ENCODE measurements at regions not wholly inside any gene's neighbourhood (a gene's known extent, or its start where the extent isn't known, plus 50 kb on each side); places are given as distances from the start of the nearest gene placed in this dataset.

DNA sequence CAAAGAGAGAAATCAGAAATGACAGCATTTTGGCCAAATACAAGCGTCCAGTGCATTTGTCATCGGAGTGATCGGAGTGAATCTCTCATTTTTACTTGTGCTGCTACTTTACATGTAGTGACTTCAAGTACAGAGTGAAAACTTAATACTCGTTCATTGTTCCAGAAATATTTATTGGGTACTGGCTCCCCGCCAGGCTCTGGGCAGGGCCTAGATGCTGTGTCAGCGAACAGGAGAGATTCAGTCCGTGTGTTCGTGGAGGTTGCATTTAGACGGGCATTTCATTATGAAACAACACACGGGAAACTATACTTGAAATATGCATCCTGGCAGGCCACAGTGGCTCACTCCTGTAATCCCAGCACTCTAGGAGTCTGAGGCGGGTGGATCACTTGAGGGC lies 727.2 kb upstream of the RBFOX1 start:
- no peak for FAIRE-seq
- no peak for DNase-seq (ENCODE audit: low spot score)

- DNase-seq (ENCODE audit: low spot score), result no peak
- no peak for FAIRE-seq
These were observed 728.8 kb upstream of the RBFOX1 start for GRCh38 chr16:6603780-6604325.

GRCh38 chr16:6602405-6602804 lies 730.2 kb upstream of the RBFOX1 start:
- DNase-seq (ENCODE audit: low spot score) (no peak), FAIRE-seq (no peak)

- FAIRE-seq, result no peak
- no peak for DNase-seq (ENCODE audit: low spot score)
These were observed 732.5 kb upstream of the RBFOX1 start for GRCh38 chr16:6600167-6600566.

GRCh38 chr16:6593799-6594198 lies 738.8 kb upstream of the RBFOX1 start:
- DNase-seq (ENCODE audit: low spot score), result no peak
- no peak for FAIRE-seq

GRCh38 chr16:6576606-6577005 lies 756.0 kb upstream of the RBFOX1 start:
- DNase-seq (ENCODE audit: low spot score) (no peak), FAIRE-seq (no peak)

DNA sequence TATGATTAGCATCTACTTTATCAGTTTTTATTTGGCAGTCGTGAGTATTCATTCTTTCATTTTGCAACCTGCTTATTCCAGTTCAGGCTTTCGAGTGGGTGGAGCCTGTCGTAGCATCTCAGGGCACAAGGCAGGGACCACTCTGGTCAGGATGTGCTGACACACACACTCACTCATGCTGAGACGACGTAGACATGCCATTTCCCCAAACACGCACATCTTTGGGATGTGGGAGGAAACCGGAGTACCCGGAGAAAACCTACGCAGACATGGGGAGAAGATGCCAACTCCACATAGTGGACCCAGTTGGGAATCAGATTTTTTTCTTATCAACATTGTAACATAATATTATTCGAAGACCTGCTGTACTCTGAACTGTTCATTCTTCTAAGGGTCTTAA lies 756.5 kb upstream of the RBFOX1 start:
- DNase-seq (ENCODE audit: low spot score) (no peak), FAIRE-seq (peak; percentile 30)

- FAIRE-seq, result peak; percentile 9
These were observed 758.5 kb upstream of the RBFOX1 start for GRCh38 chr16:6574146-6574545.

GRCh38 chr16:6573577-6573976 lies 759.1 kb upstream of the RBFOX1 start:
- peak; percentile 65 for DNase-seq (ENCODE audit: low spot score)

More at GRCh38 chr16:6574146-6574545, 758.5 kb upstream of the RBFOX1 start:
- no peak for DNase-seq (ENCODE audit: low spot score)

DNA sequence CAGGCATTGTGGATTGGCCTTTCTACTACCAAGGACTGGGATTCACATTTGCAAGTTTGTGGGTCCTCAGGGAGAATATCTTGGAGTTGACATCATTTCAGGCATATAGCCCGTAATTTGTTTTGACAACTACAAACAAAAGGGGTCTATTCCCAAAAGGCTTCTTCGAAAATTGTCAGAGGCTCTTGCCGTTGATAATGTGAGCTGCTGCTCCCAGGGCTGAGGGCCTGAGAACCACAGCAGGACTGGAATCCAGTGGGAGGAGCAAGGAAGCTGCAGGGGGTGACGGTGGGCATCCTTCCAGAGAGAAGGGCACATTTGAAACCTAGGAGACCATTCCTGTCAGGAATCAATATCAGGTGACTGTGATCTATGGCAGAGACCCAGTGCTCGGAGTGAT lies 761.6 kb upstream of the RBFOX1 start:
- FAIRE-seq (no peak), DNase-seq (ENCODE audit: low spot score) (no peak)

More at GRCh38 chr16:6573577-6573976, 759.1 kb upstream of the RBFOX1 start:
- FAIRE-seq, result peak; percentile 87

DNA sequence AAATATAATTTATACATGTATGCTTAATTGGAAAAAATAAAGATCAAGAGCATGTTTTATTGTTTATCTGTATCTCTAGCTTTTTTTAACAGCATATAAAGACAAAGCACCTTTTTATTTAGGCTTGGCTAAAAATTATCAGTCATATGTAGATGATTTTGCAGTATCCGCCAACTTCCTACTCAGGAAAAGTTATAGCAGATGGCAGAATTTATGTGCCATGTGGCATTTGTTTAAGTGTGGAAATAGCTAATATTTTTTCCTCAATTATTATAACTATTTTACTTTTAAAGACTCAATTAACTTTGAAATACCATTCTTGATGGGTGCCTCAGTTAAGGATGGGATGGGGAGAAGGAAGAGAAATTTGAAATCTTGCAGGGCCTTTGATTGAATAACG lies 762.1 kb upstream of the RBFOX1 start:
- DNase-seq (ENCODE audit: low spot score) (no peak), FAIRE-seq (no peak)

DNA sequence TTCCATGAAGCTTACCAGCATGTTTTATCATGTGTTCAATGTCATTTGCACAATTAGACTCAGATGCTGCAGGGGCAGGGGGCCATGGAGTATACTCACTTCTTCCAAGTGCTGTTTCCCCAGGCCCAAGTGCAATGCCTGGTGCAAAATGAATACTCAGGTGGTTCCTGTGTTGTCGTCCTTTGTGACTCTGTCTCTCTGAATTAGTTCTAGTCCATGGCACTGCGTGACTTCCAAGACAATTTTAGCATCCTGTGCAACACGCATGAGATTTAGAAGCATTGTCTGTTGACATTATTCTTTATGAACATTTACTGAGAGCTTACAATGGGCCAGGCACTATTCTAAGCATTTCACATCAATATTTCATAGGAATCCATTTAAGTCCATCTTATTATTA lies 769.7 kb upstream of the RBFOX1 start:
- DNase-seq (ENCODE audit: low spot score), result no peak
- FAIRE-seq, result no peak

GRCh38 chr16:6560306-6561100 lies 772.1 kb upstream of the RBFOX1 start:
- DNase-seq (ENCODE audit: low spot score), result no peak
- FAIRE-seq, result no peak

DNA sequence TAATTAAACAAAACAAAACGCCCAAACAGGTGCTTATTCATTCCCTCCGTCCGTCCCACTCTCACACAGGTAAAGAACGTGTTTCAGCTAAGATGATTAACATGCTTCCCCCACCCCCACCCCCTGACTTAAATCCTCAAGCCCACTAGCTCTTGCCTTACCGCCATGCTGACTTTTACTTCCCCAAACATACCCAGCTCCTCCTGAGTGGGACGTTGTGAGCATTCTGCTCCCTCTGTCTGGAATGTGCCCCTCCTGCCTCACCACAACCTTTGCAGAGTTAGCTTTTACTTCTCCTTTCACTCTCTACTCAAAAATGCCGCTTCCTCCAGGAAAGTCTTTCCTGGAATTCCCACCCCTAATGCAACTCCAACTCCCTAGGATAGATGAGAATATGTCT lies 774.0 kb upstream of the RBFOX1 start:
- no peak for DNase-seq (ENCODE audit: low spot score)
- FAIRE-seq, result peak; percentile 35

GRCh38 chr16:6558126-6558525 lies 774.5 kb upstream of the RBFOX1 start:
- DNase-seq (ENCODE audit: low spot score), result no peak
- FAIRE-seq, result no peak

DNA sequence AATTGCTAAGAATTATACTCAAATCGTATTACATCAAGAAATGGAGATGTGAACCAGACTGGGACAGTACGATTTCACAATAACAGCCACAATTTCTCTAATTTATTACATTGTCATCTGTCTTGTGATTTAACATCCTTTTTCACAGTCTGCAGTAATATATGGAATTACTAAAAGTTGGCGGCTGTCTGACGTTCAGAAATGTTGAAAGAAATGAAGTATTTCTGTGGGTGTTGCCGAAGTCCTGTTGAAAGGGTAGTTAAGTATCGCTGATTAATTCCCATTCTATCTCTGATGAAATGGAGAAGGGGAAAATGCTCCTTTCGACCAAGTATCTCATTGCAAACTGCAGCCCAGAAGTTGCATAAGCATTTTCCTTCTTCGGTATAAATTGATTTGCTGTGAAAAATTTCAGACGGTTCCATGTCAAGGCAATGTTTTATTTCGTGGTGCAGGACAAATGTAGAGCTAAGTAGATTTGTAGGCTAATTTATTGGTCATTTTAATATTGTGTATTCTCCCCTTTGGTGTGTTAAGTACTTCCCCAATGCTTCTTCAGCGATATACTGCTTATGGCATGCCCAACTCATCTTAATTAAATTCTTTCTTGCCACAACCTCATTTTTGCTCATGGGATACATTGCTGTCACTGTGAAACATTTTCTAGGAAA lies 775.2 kb upstream of the RBFOX1 start:
- DNase-seq (ENCODE audit: low spot score) (no peak), FAIRE-seq (no peak)

- DNase-seq (ENCODE audit: low spot score), result no peak
- no peak for FAIRE-seq
These were observed 783.2 kb upstream of the RBFOX1 start for GRCh38 chr16:6549415-6549814.

DNA sequence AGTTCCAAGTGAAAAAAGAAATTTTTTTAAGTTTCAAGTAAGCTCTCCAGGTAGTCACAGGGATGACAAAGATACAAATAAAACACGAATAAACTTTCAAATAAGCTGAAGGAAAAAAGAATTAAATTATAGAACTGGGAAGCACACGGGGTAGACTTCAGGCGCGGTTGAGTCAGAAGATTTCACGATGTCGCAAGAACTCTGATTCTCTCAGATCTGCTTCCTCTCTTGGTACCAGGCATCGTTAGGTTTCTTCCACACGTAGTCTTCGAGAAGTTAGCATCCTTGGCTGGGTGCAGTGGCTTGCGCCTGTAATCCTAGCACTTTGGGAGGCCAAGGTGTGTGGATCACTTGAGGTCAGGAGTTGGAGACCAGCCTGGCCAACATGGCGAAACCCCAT lies 784.1 kb upstream of the RBFOX1 start:
- FAIRE-seq, result no peak
- no peak for DNase-seq (ENCODE audit: low spot score)

GRCh38 chr16:6547131-6547530 lies 785.5 kb upstream of the RBFOX1 start:
- FAIRE-seq (no peak), DNase-seq (ENCODE audit: low spot score) (no peak)

GRCh38 chr16:6545329-6545728 lies 787.3 kb upstream of the RBFOX1 start:
- DNase-seq (ENCODE audit: low spot score) (no peak), FAIRE-seq (no peak)

GRCh38 chr16:6541267-6541666 lies 791.4 kb upstream of the RBFOX1 start:
- no peak for FAIRE-seq

GRCh38 chr16:6536411-6536810 lies 796.2 kb upstream of the RBFOX1 start:
- no peak for FAIRE-seq

More at GRCh38 chr16:6541267-6541666, 791.4 kb upstream of the RBFOX1 start:
- no peak for DNase-seq (ENCODE audit: low spot score)

GRCh38 chr16:6531067-6531466 lies 801.6 kb upstream of the RBFOX1 start:
- no peak for DNase-seq (ENCODE audit: low spot score)
- no peak for FAIRE-seq

More at GRCh38 chr16:6536411-6536810, 796.2 kb upstream of the RBFOX1 start:
- no peak for DNase-seq (ENCODE audit: low spot score)
